Stomach (tissue), 8 donors: ENCODE measurements at regions not wholly inside any gene's neighbourhood (a gene's known extent, or its start where the extent isn't known, plus 50 kb on each side); places are given as distances from the start of the nearest gene placed in this dataset.

ENCODE experiments used
- DNase-seq, 2 donors: peaks; one replicate each; pipeline versions ENCODE4 v3.0.0 to v3.0.0-alpha.2; 2013 to 2019
- H3K27ac ChIP-seq, 5 donors: fragments of 200-600 bp in 4 of 5; sonication (generic) in 4 of 5; one replicate each; pipeline ENCODE4 v1.5.1; 2013 to 2019; ENCODE audit warnings: mild to moderate bottlenecking in 1 of 5, moderate library complexity in 1 of 5
- H3K27me3 ChIP-seq, 3 donors: fragments of 200-600 bp; sonication (generic); one replicate each; pipeline ENCODE4 v1.5.1; 2017 to 2019; ENCODE audit warnings: mixed run types in 1 of 3
- H3K36me3 ChIP-seq, 4 donors: fragments of 200-600 bp; sonication (generic); 1 replicate in 3 of 4; 2 replicates in 1 of 4; pipeline ENCODE4 v1.5.1; 2016 to 2019
- H3K4me1 ChIP-seq, 4 donors: fragments of 200-600 bp; sonication (generic); one replicate each; pipeline ENCODE4 v1.5.1; 2016 to 2019
- H3K4me3 ChIP-seq, 4 donors: fragments of 200-600 bp; sonication (generic) in 3 of 4; one replicate each; pipeline ENCODE4 v1.5.1; 2016 to 2019; ENCODE audit warnings: mild to moderate bottlenecking in 1 of 4
- H3K9me3 ChIP-seq, 4 donors: fragments of 200-600 bp; sonication (generic); one replicate each; pipeline ENCODE4 v1.5.1; 2016 to 2019
- CTCF ChIP-seq, 7 experiments: fragments of 450-650 bp in 4 of 7; fragments of 200-600 bp in 3 of 7; sonication (generic) in 3 of 7; IDR thresholded peaks; one replicate each; pipeline ENCODE4 v1.5.1; 2016 to 2019; ENCODE audit warnings: antibody characterized with exemption in 7 of 7, control low read depth in 2 of 7, mild to moderate bottlenecking in 1 of 7
- EP300 ChIP-seq: sonication (generic); formaldehyde crosslinking; IDR thresholded peaks from one replicate; pipeline ENCODE4 v1.6.1; 2017; ENCODE audit warnings: antibody characterized with exemption
- POLR2A ChIP-seq, 4 donors: fragments of 450-650 bp; IDR thresholded peaks; one replicate each; pipeline ENCODE4 v1.6.1; 2016; ENCODE audit warnings: antibody characterized with exemption in 4 of 4, control low read depth in 2 of 4, mild to moderate bottlenecking in 1 of 4, moderate library complexity in 1 of 4
- POLR2AphosphoS5 ChIP-seq, 3 donors: sonication (generic); formaldehyde crosslinking; IDR thresholded peaks; one replicate each; pipeline ENCODE4 v1.6.1; 2016; ENCODE audit warnings: antibody characterized with exemption in 3 of 3
- WGBS, 5 donors: extraction: QIAGEN DNeasy Blood & Tissue Kit in 3 of 5; methylation state at CpG; one replicate each; pipeline versions ENCODE4 v1.1.5 to v1.1.7; 2013 to 2018; 5-methylcytosine and 5-hydroxymethylcytosine counted together
- intact Hi-C: fragments of 100-400 bp; cut with DNase I; formaldehyde crosslinking; loops from one replicate; pipeline ENCODE4 v1.15.1; 2023; ENCODE audit warnings: low total_unique reads
- donor health status: healthy with polysubstance abuse.
- donor health status: Bipolar disorder and iron deficiency.
- donor health status: healthy.

GRCh38 chr5:167892352-167893115 lies 398.9 kb upstream of the WWC1 start:
- TF ChIP-seq CTCF (IDR thresholded peaks at IDR 0.05) (no peak), POLR2AphosphoS5 (IDR thresholded peaks at IDR 0.05) (no peak)
- 72 to 82% (median 79%) methylated on average over 3 of the region's 3 CpGs for WGBS, 5 donors
- intact Hi-C loops: no loop called here

GRCh38 chr5:167893271-167893670 lies 398.2 kb upstream of the WWC1 start:
- intact Hi-C loops: no loop called here
- WGBS, 5 donors: 68 to 76% (median 70%) methylated on average over 7 of the region's 7 CpGs
- TF ChIP-seq POLR2AphosphoS5 (IDR thresholded peaks at IDR 0.05) (no peak), POLR2A (IDR thresholded peaks at IDR 0.05) (no peak), EP300 (no peak), CTCF (IDR thresholded peaks at IDR 0.05) (no peak)
- Histone ChIP-seq H3K4me1 (no peaks in the 10 kb centered on the region), H3K4me3 (no peak overlapping the region), H3K27ac (no peak overlapping the region), H3K9me3 (no peaks in the 10 kb centered on the region), H3K36me3 (no peaks in the 10 kb centered on the region), H3K27me3 (no peaks in the 10 kb centered on the region)
- no peak for DNase-seq

More at GRCh38 chr5:167892352-167893115, 398.9 kb upstream of the WWC1 start:
- Histone ChIP-seq H3K36me3 (no peaks in the 10 kb centered on the region), H3K4me1 (no peaks in the 10 kb centered on the region), H3K27me3 (no peaks in the 10 kb centered on the region), H3K27ac (no peak overlapping the region), H3K9me3 (no peaks in the 10 kb centered on the region), H3K4me3 (no peak overlapping the region)
- DNase-seq: no peak

GRCh38 chr5:167894631-167895472 lies 396.6 kb upstream of the WWC1 start:
- 62 to 81% (median 72%) methylated on average over 4 of the region's 4 CpGs for WGBS, 5 donors
- no peak for TF ChIP-seq CTCF (IDR thresholded peaks at IDR 0.05)
- TF ChIP-seq POLR2A (IDR thresholded peaks at IDR 0.05): no peak
- TF ChIP-seq POLR2AphosphoS5 (IDR thresholded peaks at IDR 0.05): no peak
- TF ChIP-seq EP300: no peak
- H3K4me3 ChIP-seq: no peak overlapping the region
- no peak for DNase-seq
- no peaks in the 10 kb centered on the region for H3K36me3 ChIP-seq
- H3K9me3 ChIP-seq: no peaks in the 10 kb centered on the region
- no peaks in the 10 kb centered on the region for H3K4me1 ChIP-seq
- no peaks in the 10 kb centered on the region for H3K27me3 ChIP-seq
- H3K27ac ChIP-seq: no peak overlapping the region
- intact Hi-C loops: no loop called here

- no peak overlapping the region for H3K27ac ChIP-seq
- no peak for DNase-seq
- no peak overlapping the region for H3K4me3 ChIP-seq
- WGBS, 5 donors: 77 to 86% (median 82%) methylated on average over 8 of the region's 8 CpGs
- H3K36me3 ChIP-seq: no peaks in the 10 kb centered on the region
- no peaks in the 10 kb centered on the region for H3K4me1 ChIP-seq
- intact Hi-C loops: no loop called here
- no peaks in the 10 kb centered on the region for H3K9me3 ChIP-seq
- H3K27me3 ChIP-seq: no peaks in the 10 kb centered on the region
- TF ChIP-seq EP300 (no peak), POLR2A (IDR thresholded peaks at IDR 0.05) (no peak)
Observed at GRCh38 chr5:167895899-167896659, 395.4 kb upstream of the WWC1 start.
